DND-41 (cell line): ENCODE measurements at regions not wholly inside any gene's neighbourhood (a gene's known extent, or its start where the extent isn't known, plus 50 kb on each side); places are given as distances from the start of the nearest gene placed in this dataset.

Experiments used
- CTCF ChIP-seq: IDR thresholded peaks from 2 replicates; pipeline ENCODE4 v1.5.1; 2012; ENCODE audit warnings: borderline replicate concordance, low read length, moderate library complexity, mild to moderate bottlenecking; ENCODE audit not compliant: poor library complexity, severe bottlenecking; ENCODE audit errors: extremely low read depth
- EZH2 ChIP-seq: IDR thresholded peaks from 3 replicates; pipeline ENCODE4 v1.6.1; 2012; ENCODE audit warnings: borderline replicate concordance, low read depth, mild to moderate bottlenecking, moderate library complexity, low read length, inconsistent platforms; ENCODE audit not compliant: severe bottlenecking

GRCh38 chr15:70166506-70167087, 68.9 kb upstream of the TLE3 start:
- no peak for TF ChIP-seq CTCF
- no peak for TF ChIP-seq EZH2
